ENCODE measurements at regions not wholly inside any gene's neighbourhood (a gene's known extent, or its start where the extent isn't known, plus 50 kb on each side); places are given as distances from the start of the nearest gene placed in this dataset.

- TF ChIP-seq, protein P1, sequence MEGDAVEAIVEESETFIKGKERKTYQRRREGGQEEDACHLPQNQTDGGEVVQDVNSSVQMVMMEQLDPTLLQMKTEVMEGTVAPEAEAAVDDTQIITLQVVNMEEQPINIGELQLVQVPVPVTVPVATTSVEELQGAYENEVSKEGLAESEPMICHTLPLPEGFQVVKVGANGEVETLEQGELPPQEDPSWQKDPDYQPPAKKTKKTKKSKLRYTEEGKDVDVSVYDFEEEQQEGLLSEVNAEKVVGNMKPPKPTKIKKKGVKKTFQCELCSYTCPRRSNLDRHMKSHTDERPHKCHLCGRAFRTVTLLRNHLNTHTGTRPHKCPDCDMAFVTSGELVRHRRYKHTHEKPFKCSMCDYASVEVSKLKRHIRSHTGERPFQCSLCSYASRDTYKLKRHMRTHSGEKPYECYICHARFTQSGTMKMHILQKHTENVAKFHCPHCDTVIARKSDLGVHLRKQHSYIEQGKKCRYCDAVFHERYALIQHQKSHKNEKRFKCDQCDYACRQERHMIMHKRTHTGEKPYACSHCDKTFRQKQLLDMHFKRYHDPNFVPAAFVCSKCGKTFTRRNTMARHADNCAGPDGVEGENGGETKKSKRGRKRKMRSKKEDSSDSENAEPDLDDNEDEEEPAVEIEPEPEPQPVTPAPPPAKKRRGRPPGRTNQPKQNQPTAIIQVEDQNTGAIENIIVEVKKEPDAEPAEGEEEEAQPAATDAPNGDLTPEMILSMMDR (IDR thresholded peaks at IDR 0.05), result no peak
- Histone ChIP-seq H3K4me3 (no peak overlapping the region), H3K27ac (no peak overlapping the region), H3K27me3 (ENCODE audit: low read depth) (no peaks in the 10 kb centered on the region), H3K4me1 (no peaks in the 10 kb centered on the region), H3K36me3 (no peaks in the 10 kb centered on the region), H3K9me3 (no peaks in the 10 kb centered on the region)
- ATAC-seq, result no peak
- no peak for DNase-seq
- intact Hi-C loops (cut with DNase I), result no loop called here
Observed at GRCh38 chr7:79547132-79547531, 93.7 kb upstream of the MAGI2 start.

- H3K27me3 ChIP-seq (ENCODE audit: low read depth), result no peaks in the 10 kb centered on the region
- H3K4me3 ChIP-seq, result no peak overlapping the region
- intact Hi-C loops (cut with DNase I), result no loop called here
- H3K4me1 ChIP-seq, result no peaks in the 10 kb centered on the region
- H3K9me3 ChIP-seq, result no peaks in the 10 kb centered on the region
- ATAC-seq (no peak), DNase-seq (no peak)
- TF ChIP-seq, protein P1 (IDR thresholded peaks at IDR 0.05), result no peak
- H3K36me3 ChIP-seq, result no peaks in the 10 kb centered on the region
- H3K27ac ChIP-seq, result no peak overlapping the region
Observed at GRCh38 chr7:79540592-79540991, 87.1 kb upstream of the MAGI2 start.

- Histone ChIP-seq H3K27me3 (ENCODE audit: low read depth) (no peaks in the 10 kb centered on the region), H3K36me3 (no peaks in the 10 kb centered on the region), H3K9me3 (no peaks in the 10 kb centered on the region), H3K4me3 (no peak overlapping the region), H3K27ac (no peak overlapping the region), H3K4me1 (no peaks in the 10 kb centered on the region)
- TF ChIP-seq, protein P1 (IDR thresholded peaks at IDR 0.05), result no peak
- ATAC-seq, result no peak
- DNase-seq, result no peak
- intact Hi-C loops (cut with DNase I), result no loop called here
Observed at GRCh38 chr7:79534128-79534527, 80.7 kb upstream of the MAGI2 start.

DNA sequence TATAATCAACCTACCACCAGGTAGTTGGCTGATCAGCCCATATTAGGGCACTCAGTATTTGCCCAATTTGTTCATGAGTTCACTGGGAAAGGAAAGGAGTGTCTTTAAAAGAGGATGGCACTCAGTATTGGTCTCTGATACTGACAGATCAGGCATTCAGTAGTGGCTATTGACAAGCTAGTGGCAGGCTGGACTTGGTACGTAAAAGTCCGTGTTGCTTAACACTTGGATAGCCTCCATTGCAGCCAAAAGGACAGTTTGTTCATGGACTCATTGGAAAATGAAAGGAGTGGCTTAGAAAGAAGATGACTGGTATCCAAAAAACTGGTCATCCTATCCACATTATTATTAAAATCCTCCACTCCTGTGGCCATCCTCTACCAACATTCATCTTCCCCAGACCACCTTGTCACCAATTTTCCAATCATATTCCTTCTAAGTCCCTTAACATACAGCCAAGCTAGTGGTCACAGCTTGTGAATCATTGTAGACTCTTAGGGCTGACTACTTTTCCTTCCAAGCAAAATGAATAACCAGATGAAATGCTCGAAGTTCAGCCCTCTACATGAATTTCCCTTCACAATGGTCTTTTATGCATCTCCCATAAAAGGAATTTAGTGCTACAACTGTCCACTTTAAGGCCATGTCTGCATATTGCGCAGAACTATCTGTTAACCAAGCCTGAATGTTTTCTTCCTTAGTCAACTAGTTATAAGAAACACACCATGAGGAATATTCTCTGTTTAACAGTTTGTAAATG, 78.6 kb upstream of the MAGI2 start:
- Histone ChIP-seq H3K4me3 (no peak overlapping the region), H3K27me3 (ENCODE audit: low read depth) (no peaks in the 10 kb centered on the region), H3K4me1 (no peaks in the 10 kb centered on the region), H3K27ac (no peak overlapping the region), H3K36me3 (no peaks in the 10 kb centered on the region), H3K9me3 (no peaks in the 10 kb centered on the region)
- DNase-seq (no peak), ATAC-seq (no peak)
- intact Hi-C loops (cut with DNase I), result no loop called here
- TF ChIP-seq, protein P1 (IDR thresholded peaks at IDR 0.05), result no peak

- Histone ChIP-seq H3K27ac (no peak overlapping the region), H3K9me3 (no peaks in the 10 kb centered on the region), H3K4me3 (no peak overlapping the region), H3K4me1 (no peaks in the 10 kb centered on the region), H3K36me3 (no peaks in the 10 kb centered on the region), H3K27me3 (ENCODE audit: low read depth) (no peaks in the 10 kb centered on the region)
- DNase-seq (no peak), ATAC-seq (no peak)
- intact Hi-C loops (cut with DNase I), result no loop called here
- TF ChIP-seq, protein P1 (IDR thresholded peaks at IDR 0.05), result no peak
Observed at GRCh38 chr7:79531116-79531515, 77.6 kb upstream of the MAGI2 start.

Data from lower lobe of right lung (tissue), 2 donors.